Keratinocyte (primary cell): ENCODE measurements at regions not wholly inside any gene's neighbourhood (a gene's known extent, or its start where the extent isn't known, plus 50 kb on each side); places are given as distances from the start of the nearest gene placed in this dataset.

ENCODE experiments used
- EZH2 ChIP-seq: IDR thresholded peaks from one replicate; pipeline ENCODE4 v1.6.1; 2012; ENCODE audit warnings: inconsistent platforms, mild to moderate bottlenecking, low read length, moderate library complexity
- TF ChIP-seq, protein P1 (sequence below), 3 experiments: IDR thresholded peaks in 1 of 3; conservative IDR thresholded peaks in 1 of 3; optimal IDR thresholded peaks in 1 of 3; 2 replicates in 2 of 3; 3 replicates in 1 of 3; pipeline versions ENCODE3 to v1.5.1; 2011; ENCODE audit warnings: low read length in 3 of 3, mild to moderate bottlenecking in 3 of 3, moderate library complexity in 2 of 3, control low read depth in 1 of 3, inconsistent platforms in 1 of 3; ENCODE audit not compliant: insufficient read depth in 2 of 3; ENCODE audit errors: extremely low read depth in 1 of 3

DNA sequence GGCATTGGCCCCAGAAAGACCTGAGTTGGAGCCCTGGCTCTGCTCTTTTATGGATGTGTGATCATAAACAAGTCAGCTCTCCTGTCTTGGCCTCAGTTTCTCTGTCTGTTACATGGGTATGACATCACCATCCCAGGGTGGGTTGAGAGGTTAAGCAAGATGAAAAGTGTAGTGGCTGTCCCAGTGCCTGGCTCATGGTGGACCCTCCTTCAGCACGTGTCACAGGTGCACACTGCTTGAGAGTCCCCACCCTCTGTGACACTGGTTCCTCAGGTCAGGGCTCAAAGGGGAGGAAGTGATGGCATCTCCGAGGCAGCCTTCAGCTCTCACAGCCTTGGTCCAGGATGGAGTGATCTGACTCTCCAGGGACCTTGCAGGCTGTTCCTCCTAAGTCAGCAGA, 218.4 kb downstream of the HAPSTR1 start:
- TF ChIP-seq, protein P1, sequence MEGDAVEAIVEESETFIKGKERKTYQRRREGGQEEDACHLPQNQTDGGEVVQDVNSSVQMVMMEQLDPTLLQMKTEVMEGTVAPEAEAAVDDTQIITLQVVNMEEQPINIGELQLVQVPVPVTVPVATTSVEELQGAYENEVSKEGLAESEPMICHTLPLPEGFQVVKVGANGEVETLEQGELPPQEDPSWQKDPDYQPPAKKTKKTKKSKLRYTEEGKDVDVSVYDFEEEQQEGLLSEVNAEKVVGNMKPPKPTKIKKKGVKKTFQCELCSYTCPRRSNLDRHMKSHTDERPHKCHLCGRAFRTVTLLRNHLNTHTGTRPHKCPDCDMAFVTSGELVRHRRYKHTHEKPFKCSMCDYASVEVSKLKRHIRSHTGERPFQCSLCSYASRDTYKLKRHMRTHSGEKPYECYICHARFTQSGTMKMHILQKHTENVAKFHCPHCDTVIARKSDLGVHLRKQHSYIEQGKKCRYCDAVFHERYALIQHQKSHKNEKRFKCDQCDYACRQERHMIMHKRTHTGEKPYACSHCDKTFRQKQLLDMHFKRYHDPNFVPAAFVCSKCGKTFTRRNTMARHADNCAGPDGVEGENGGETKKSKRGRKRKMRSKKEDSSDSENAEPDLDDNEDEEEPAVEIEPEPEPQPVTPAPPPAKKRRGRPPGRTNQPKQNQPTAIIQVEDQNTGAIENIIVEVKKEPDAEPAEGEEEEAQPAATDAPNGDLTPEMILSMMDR (optimal IDR thresholded peaks at IDR 0.05 in 1 of 3, IDR thresholded peaks at IDR 0.05 in 1 of 3, conservative IDR thresholded peaks at IDR 0.05 in 1 of 3; ENCODE audit: extremely low read depth in 1 of 3, insufficient read depth in 2 of 3, low read length in 3 of 3), result no peak
- no peak for TF ChIP-seq EZH2
